ENCODE measurements at regions not wholly inside any gene's neighbourhood (a gene's known extent, or its start where the extent isn't known, plus 50 kb on each side); places are given as distances from the start of the nearest gene placed in this dataset.

- no peak for TF ChIP-seq CTCF (IDR thresholded peaks at IDR 0.05; ENCODE audit: low read depth, low read length, missing input control)
- TF ChIP-seq NR2F2 (IDR thresholded peaks at IDR 0.05), result no peak
- no peak for TF ChIP-seq RAD21 (IDR thresholded peaks at IDR 0.05)
- no peak for TF ChIP-seq TAF1 (conservative IDR thresholded peaks at IDR 0.05)
- no peak for TF ChIP-seq FOXA1 (IDR thresholded peaks at IDR 0.05)
- TF ChIP-seq ZBTB33 (IDR thresholded peaks at IDR 0.05), result no peak
- TF ChIP-seq EGR1 (IDR thresholded peaks at IDR 0.05; ENCODE audit: low read depth in 2 of 2), result no peak
- TF ChIP-seq SP1 (IDR thresholded peaks at IDR 0.05), result no peak
- no peak for TF ChIP-seq RXRA (IDR thresholded peaks at IDR 0.05)
- no peak for TF ChIP-seq MAX (IDR thresholded peaks at IDR 0.05)
Observed at GRCh38 chr5:82414041-82414388, 135.9 kb upstream of the RPS23 start.
